Right renal cortex interstitium (tissue), 3 donors: ENCODE measurements at regions not wholly inside any gene's neighbourhood (a gene's known extent, or its start where the extent isn't known, plus 50 kb on each side); places are given as distances from the start of the nearest gene placed in this dataset.

Experiments used
- DNase-seq, 3 donors: peaks; one replicate each; pipeline ENCODE4 v3.0.0-alpha.2; 2013; ENCODE audit warnings: low read depth in 3 of 3, low spot score in 2 of 3

GRCh38 chr15:61308437-61308836 is 79.3 kb upstream of the RORA start:
- DNase-seq = no peak

- DNase-seq = no peak
Observed at GRCh38 chr15:61307474-61307873, 78.4 kb upstream of the RORA start.

GRCh38 chr15:61301701-61302100 is 72.6 kb upstream of the RORA start:
- no peak for DNase-seq

GRCh38 chr15:61299075-61299763 is 70.1 kb upstream of the RORA start:
- no peak for DNase-seq

- no peak for DNase-seq
Observed at GRCh38 chr15:61295239-61295638, 66.1 kb upstream of the RORA start.

GRCh38 chr15:61282661-61283060 is 53.6 kb upstream of the RORA start:
- DNase-seq = no peak

GRCh38 chr15:61281328-61281727 is 52.2 kb upstream of the RORA start:
- no peak for DNase-seq
